Pancreas (tissue), 10 donors: ENCODE measurements at regions not wholly inside any gene's neighbourhood (a gene's known extent, or its start where the extent isn't known, plus 50 kb on each side); places are given as distances from the start of the nearest gene placed in this dataset.

Experiments
- ATAC-seq, 4 donors: fragments of 200-7000 bp; cut with Tn5 transposase; one replicate each; pipeline versions ENCODE4 v1.8.0 to v1.9.1; 2020; ENCODE audit warnings: mild to moderate bottlenecking in 4 of 4, moderate library complexity in 4 of 4
- DNase-seq, 6 donors: peaks; one replicate each; pipeline ENCODE4 v3.0.0-alpha.2; 2020
- FAIRE-seq: peaks from 2 replicates; lab custom pipeline; 2012; peaks lifted over from hg19 to GRCh38; lab: Jason Lieb, UNC
- H3K27ac ChIP-seq, 4 donors: fragments of 200-600 bp; sonication (generic); 1 replicate in 3 of 4; 2 replicates in 1 of 4; pipeline versions ENCODE4 v1.5.0 to v1.8.0; 2020
- H3K27me3 ChIP-seq, 4 donors: fragments of 200-600 bp; one replicate each; pipeline ENCODE4 v1.8.0; 2021
- H3K36me3 ChIP-seq, 3 donors: fragments of 200-600 bp; sonication (generic) in 1 of 3; one replicate each; pipeline versions ENCODE4 v1.5.0 to v1.8.0; 2020 to 2021
- H3K4me1 ChIP-seq, 3 donors: fragments of 200-600 bp; one replicate each; pipeline ENCODE4 v1.8.0; 2021
- H3K4me3 ChIP-seq, 4 donors: fragments of 200-600 bp; sonication (generic) in 2 of 4; one replicate each; pipeline versions ENCODE4 v1.5.0 to v1.8.0; 2020 to 2021
- H3K9me3 ChIP-seq, 4 donors: fragments of 200-600 bp; one replicate each; pipeline ENCODE4 v1.8.0; 2021
- CTCF ChIP-seq, 4 donors: fragments of 200-600 bp; sonication (generic) in 3 of 4; IDR thresholded peaks; one replicate each; pipeline versions ENCODE4 v1.5.0 to v1.8.0; 2021; ENCODE audit warnings: antibody characterized with exemption in 4 of 4
- WGBS, 2 donors: extraction: QIAGEN DNeasy Blood & Tissue Kit; methylation state at CpG; one replicate each; pipeline ENCODE4 v1.1.7; 2013; 5-methylcytosine and 5-hydroxymethylcytosine counted together
- intact Hi-C, 3 donors: fragments of 100-400 bp; cut with DNase I; formaldehyde crosslinking; loops; one replicate each; pipeline versions ENCODE4 v1.11.1 to v1.14.2; 2022
- donor health status: healthy with polysubstance abuse.
- donor health status: DM: no; HTN: no; CAD: no; lungs with moderate emphysema.
- donor health status: DM: no; HTN: no; CAD: no.
- donor health status: control.
- donor health status: control.
- donor health status: Bipolar disorder and iron deficiency.
- donor health status: DM: yes; HTN: yes; CAD: no.
- donor health status: DM: no; HTN: no; CAD: no.
- donor health status: DM: no; HTN: no; CAD: no.
- donor health status: DM: yes; HTN: yes; CAD: no.

GRCh38 chr2:45089554-45090261 lies 80.5 kb upstream of the SIX2 start:
- Histone ChIP-seq H3K27me3 (no peaks in the 10 kb centered on the region), H3K9me3 (no peaks in the 10 kb centered on the region), H3K4me3 (no peak overlapping the region), H3K36me3 (no peaks in the 10 kb centered on the region), H3K27ac (no peak overlapping the region), H3K4me1 (no peaks in the 10 kb centered on the region)
- intact Hi-C loops: loop anchor here in 1 of 3 donors (5.0 kb wide), 1 partner anchor 172 kb away; no protein-coding TSS in a partner anchor
- ATAC-seq (no peak), FAIRE-seq (no peak), DNase-seq (no peak)
- WGBS, 2 donors: 70 to 78% methylated on average over 12 of the region's 12 CpGs
- TF ChIP-seq CTCF (IDR thresholded peaks at IDR 0.05): no peak

GRCh38 chr2:45085487-45085886 lies 76.2 kb upstream of the SIX2 start:
- Histone ChIP-seq H3K9me3 (no peaks in the 10 kb centered on the region), H3K27me3 (no peaks in the 10 kb centered on the region), H3K36me3 (no peaks in the 10 kb centered on the region), H3K27ac (no peak overlapping the region), H3K4me3 (no peak overlapping the region), H3K4me1 (no peaks in the 10 kb centered on the region)
- WGBS, 2 donors: 87 to 93% methylated on average over 4 of the region's 4 CpGs
- FAIRE-seq: no peak
- TF ChIP-seq CTCF (IDR thresholded peaks at IDR 0.05): no peak
- intact Hi-C loops: no loop called here
- no peak for ATAC-seq
- DNase-seq: no peak

- no peaks in the 10 kb centered on the region for H3K27me3 ChIP-seq
- H3K9me3 ChIP-seq: no peaks in the 10 kb centered on the region
- DNase-seq (no peak), FAIRE-seq (no peak), ATAC-seq (no peak)
- no peaks in the 10 kb centered on the region for H3K4me1 ChIP-seq
- WGBS, 2 donors: 80 to 88% methylated on average over 8 of the region's 8 CpGs
- no peak for TF ChIP-seq CTCF (IDR thresholded peaks at IDR 0.05)
- no peaks in the 10 kb centered on the region for H3K36me3 ChIP-seq
- intact Hi-C loops: no loop called here
- H3K4me3 ChIP-seq: no peak overlapping the region
- no peak overlapping the region for H3K27ac ChIP-seq
Observed at GRCh38 chr2:45084361-45085020, 75.2 kb upstream of the SIX2 start.

- TF ChIP-seq CTCF (IDR thresholded peaks at IDR 0.05): no peak
- Histone ChIP-seq H3K27me3 (no peaks in the 10 kb centered on the region), H3K27ac (no peak overlapping the region), H3K4me3 (no peak overlapping the region), H3K4me1 (no peaks in the 10 kb centered on the region), H3K9me3 (no peaks in the 10 kb centered on the region), H3K36me3 (no peaks in the 10 kb centered on the region)
- no peak for FAIRE-seq
- intact Hi-C loops: no loop called here
- no peak for ATAC-seq
- 26 to 37% methylated on average over 4 of the region's 4 CpGs for WGBS, 2 donors
- no peak for DNase-seq
Observed at GRCh38 chr2:45083175-45083574, 73.9 kb upstream of the SIX2 start.

GRCh38 chr2:45074713-45075112 lies 65.5 kb upstream of the SIX2 start:
- DNase-seq: no peak
- no peak for TF ChIP-seq CTCF (IDR thresholded peaks at IDR 0.05)
- ATAC-seq: no peak
- no peaks in the 10 kb centered on the region for H3K9me3 ChIP-seq
- H3K4me3 ChIP-seq: no peak overlapping the region
- no peaks in the 10 kb centered on the region for H3K36me3 ChIP-seq
- intact Hi-C loops: no loop called here
- H3K4me1 ChIP-seq: no peaks in the 10 kb centered on the region
- FAIRE-seq: no peak
- no peaks in the 10 kb centered on the region for H3K27me3 ChIP-seq
- H3K27ac ChIP-seq: no peak overlapping the region
- 71 to 76% methylated on average over 4 of the region's 4 CpGs for WGBS, 2 donors
